A549 (cell line): ENCODE measurements at regions not wholly inside any gene's neighbourhood (a gene's known extent, or its start where the extent isn't known, plus 50 kb on each side); places are given as distances from the start of the nearest gene placed in this dataset.

Experiments
- CHD4 ChIP-seq: fragments of 200-600 bp; sonication (generic); IDR thresholded peaks from 2 replicates; pipeline ENCODE4 v1.6.1; 2016; ENCODE audit warnings: antibody characterized with exemption, mild to moderate bottlenecking, borderline replicate concordance
- CTCF ChIP-seq: fragments of >200 bp; sonication (Bioruptor Twin); formaldehyde crosslinking; IDR thresholded peaks from 3 replicates; pipeline ENCODE4 v1.5.1; 2016
- E2F6 ChIP-seq: IDR thresholded peaks from 2 replicates; pipeline ENCODE4 v1.6.1; 2012; ENCODE audit warnings: low read depth, borderline replicate concordance
- EP300 ChIP-seq, 2 experiments: fragments of >200 bp; sonication (Bioruptor Twin); formaldehyde crosslinking; IDR thresholded peaks; 2 replicates in 1 of 2; 3 replicates in 1 of 2; pipeline ENCODE4 v1.6.1; 2016 to 2017
- GATA3 ChIP-seq: IDR thresholded peaks from 2 replicates; pipeline ENCODE4 v1.6.1; 2012; ENCODE audit warnings: borderline replicate concordance
- HEYL ChIP-seq: fragments of 250-450 bp; sonication (Bioruptor Pico); IDR thresholded peaks from 2 replicates; pipeline ENCODE4 v1.8.0; 2021; ENCODE audit warnings: mild to moderate bottlenecking, moderate library complexity
- JUN ChIP-seq, 2 experiments: fragments of >200 bp; sonication (Bioruptor Twin); formaldehyde crosslinking; IDR thresholded peaks; 2 replicates in 1 of 2; 3 replicates in 1 of 2; pipeline ENCODE4 v1.6.1; 2016 to 2017
- MAX ChIP-seq: IDR thresholded peaks from 2 replicates; pipeline ENCODE4 v1.6.1; 2012
- NR3C1 ChIP-seq: fragments of >200 bp; sonication (Bioruptor Twin); formaldehyde crosslinking; IDR thresholded peaks from 3 replicates; pipeline ENCODE4 v1.6.1; 2017
- PHF8 ChIP-seq: fragments of 200-600 bp; sonication (generic); IDR thresholded peaks from 2 replicates; pipeline ENCODE4 v1.6.1; 2016; ENCODE audit warnings: low read depth, mild to moderate bottlenecking, antibody characterized with exemption, moderate library complexity, borderline replicate concordance
- POLR2A ChIP-seq: IDR thresholded peaks from 2 replicates; pipeline ENCODE4 v1.6.1; 2012; ENCODE audit warnings: mild to moderate bottlenecking, low read length

GRCh38 chr22:48609279-48609865 lies 1218.3 kb downstream of the BRD1 start:
- no peak for TF ChIP-seq PHF8
- TF ChIP-seq CTCF: no peak
- no peak for TF ChIP-seq NR3C1
- no peak for TF ChIP-seq GATA3
- TF ChIP-seq POLR2A: no peak
- no peak for TF ChIP-seq JUN (IDR thresholded peaks at IDR 0.05)
- no peak for TF ChIP-seq MAX
- TF ChIP-seq HEYL (CRISPR knock-in tag): no peak
- no peak for TF ChIP-seq EP300 (IDR thresholded peaks at IDR 0.05)
- no peak for TF ChIP-seq E2F6
- no peak for TF ChIP-seq CHD4
